Mammary epithelial cell (primary cell): ENCODE measurements at regions not wholly inside any gene's neighbourhood (a gene's known extent, or its start where the extent isn't known, plus 50 kb on each side); places are given as distances from the start of the nearest gene placed in this dataset.

Experiments
- EZH2 ChIP-seq: IDR thresholded peaks from 2 replicates; pipeline ENCODE4 v1.6.1; 2012; ENCODE audit warnings: low read length, inconsistent platforms, borderline replicate concordance
- TF ChIP-seq, protein P1 (sequence below), 2 donors: IDR thresholded peaks in 1 of 2; conservative IDR thresholded peaks in 1 of 2; 2 replicates each; pipeline ENCODE4 v1.5.1; 2011 to 2012; ENCODE audit warnings: inconsistent platforms in 2 of 2, low read length in 2 of 2, mild to moderate bottlenecking in 2 of 2, control low read depth in 1 of 2, low read depth in 1 of 2; ENCODE audit not compliant: insufficient read depth in 1 of 2; ENCODE audit errors: extremely low read depth in 1 of 2

DNA sequence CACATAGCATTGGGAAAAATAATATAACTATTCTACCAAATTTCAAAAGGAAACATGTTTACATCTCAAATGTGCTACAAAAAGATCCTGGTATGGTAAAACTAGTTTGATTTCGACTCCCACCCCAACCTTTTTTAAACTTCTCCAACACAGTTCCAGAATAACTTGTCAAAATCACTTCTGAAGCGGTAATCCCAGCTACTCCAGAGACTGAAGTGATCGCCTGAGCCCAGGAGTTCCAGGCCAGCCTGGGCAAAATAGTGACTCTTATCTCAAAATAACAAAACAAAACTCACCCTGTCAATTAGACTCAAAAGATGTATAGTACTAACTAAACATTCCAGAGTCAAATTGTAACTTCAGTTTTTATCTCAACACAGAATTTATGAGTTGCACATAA is 71.3 kb upstream of the RNF38 start:
- TF ChIP-seq, protein P1, sequence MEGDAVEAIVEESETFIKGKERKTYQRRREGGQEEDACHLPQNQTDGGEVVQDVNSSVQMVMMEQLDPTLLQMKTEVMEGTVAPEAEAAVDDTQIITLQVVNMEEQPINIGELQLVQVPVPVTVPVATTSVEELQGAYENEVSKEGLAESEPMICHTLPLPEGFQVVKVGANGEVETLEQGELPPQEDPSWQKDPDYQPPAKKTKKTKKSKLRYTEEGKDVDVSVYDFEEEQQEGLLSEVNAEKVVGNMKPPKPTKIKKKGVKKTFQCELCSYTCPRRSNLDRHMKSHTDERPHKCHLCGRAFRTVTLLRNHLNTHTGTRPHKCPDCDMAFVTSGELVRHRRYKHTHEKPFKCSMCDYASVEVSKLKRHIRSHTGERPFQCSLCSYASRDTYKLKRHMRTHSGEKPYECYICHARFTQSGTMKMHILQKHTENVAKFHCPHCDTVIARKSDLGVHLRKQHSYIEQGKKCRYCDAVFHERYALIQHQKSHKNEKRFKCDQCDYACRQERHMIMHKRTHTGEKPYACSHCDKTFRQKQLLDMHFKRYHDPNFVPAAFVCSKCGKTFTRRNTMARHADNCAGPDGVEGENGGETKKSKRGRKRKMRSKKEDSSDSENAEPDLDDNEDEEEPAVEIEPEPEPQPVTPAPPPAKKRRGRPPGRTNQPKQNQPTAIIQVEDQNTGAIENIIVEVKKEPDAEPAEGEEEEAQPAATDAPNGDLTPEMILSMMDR (conservative IDR thresholded peaks at IDR 0.05 in 1 of 2, IDR thresholded peaks at IDR 0.05 in 1 of 2; ENCODE audit: extremely low read depth in 1 of 2, insufficient read depth in 1 of 2, low read depth in 1 of 2, low read length in 2 of 2), result no peak
- no peak for TF ChIP-seq EZH2
